ENCODE measurements at regions not wholly inside any gene's neighbourhood (a gene's known extent, or its start where the extent isn't known, plus 50 kb on each side); places are given as distances from the start of the nearest gene placed in this dataset.

GRCh38 chr13:81493144-81493543 lies 1152.2 kb upstream of the SPRY2 start:
- DNase-seq (ENCODE audit: low read depth, low spot score), result no peak
- POLR2A ChIA-PET, result no interaction called here
- CTCF ChIA-PET, result no interaction called here
- TF ChIP-seq, protein P1, sequence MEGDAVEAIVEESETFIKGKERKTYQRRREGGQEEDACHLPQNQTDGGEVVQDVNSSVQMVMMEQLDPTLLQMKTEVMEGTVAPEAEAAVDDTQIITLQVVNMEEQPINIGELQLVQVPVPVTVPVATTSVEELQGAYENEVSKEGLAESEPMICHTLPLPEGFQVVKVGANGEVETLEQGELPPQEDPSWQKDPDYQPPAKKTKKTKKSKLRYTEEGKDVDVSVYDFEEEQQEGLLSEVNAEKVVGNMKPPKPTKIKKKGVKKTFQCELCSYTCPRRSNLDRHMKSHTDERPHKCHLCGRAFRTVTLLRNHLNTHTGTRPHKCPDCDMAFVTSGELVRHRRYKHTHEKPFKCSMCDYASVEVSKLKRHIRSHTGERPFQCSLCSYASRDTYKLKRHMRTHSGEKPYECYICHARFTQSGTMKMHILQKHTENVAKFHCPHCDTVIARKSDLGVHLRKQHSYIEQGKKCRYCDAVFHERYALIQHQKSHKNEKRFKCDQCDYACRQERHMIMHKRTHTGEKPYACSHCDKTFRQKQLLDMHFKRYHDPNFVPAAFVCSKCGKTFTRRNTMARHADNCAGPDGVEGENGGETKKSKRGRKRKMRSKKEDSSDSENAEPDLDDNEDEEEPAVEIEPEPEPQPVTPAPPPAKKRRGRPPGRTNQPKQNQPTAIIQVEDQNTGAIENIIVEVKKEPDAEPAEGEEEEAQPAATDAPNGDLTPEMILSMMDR (IDR thresholded peaks at IDR 0.05; ENCODE audit: insufficient read depth, low read length, missing control alignments), result no peak
- no peak overlapping the region for H3K4me3 ChIP-seq (ENCODE audit: low read depth, low read length)

DNA sequence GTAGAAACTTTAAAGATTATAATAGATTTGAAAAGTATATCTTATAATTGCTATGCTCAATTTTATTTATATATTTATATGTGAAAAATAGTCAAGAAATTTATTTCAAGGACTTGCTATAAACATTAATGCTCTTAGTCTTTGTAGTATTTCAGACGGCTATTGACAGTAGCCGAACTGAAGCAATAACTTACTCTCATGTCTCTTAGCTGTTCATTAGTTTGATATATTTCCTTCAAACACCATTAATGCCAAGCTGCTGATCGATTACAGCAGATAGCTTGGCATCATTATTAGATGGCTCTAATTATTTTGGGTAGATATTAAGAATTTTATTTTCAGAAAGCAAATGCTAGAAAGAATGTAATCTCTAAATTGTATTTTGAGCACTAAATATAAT lies 1151.5 kb upstream of the SPRY2 start:
- CTCF ChIA-PET, result no interaction called here
- POLR2A ChIA-PET, result no interaction called here
- no peak overlapping the region for H3K4me3 ChIP-seq (ENCODE audit: low read depth, low read length)
- DNase-seq (ENCODE audit: low read depth, low spot score), result no peak
- TF ChIP-seq, protein P1 (IDR thresholded peaks at IDR 0.05; ENCODE audit: insufficient read depth, low read length, missing control alignments), result no peak

DNA sequence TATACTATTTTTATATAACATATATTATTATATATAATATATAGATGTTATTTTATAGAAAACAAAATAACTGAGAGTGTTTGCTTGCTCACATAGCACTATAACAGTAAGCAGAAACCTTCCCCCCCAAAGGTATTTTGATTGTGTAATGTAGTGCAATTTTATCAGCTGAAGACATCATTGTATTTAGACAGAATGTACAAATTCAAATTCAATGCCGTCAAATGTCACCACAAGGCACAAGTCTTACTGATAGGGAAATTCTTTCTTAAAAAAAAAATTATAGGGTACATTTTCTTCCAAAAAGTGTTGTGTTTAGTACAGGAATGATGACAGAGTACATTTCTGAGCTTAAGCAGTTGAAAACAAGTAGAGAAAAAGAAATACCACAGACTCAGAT lies 1147.1 kb upstream of the SPRY2 start:
- POLR2A ChIA-PET, result no interaction called here
- CTCF ChIA-PET, result no interaction called here
- TF ChIP-seq, protein P1 (IDR thresholded peaks at IDR 0.05; ENCODE audit: insufficient read depth, low read length, missing control alignments), result no peak
- no peak overlapping the region for H3K4me3 ChIP-seq (ENCODE audit: low read depth, low read length)
- no peak for DNase-seq (ENCODE audit: low read depth, low spot score)

DNA sequence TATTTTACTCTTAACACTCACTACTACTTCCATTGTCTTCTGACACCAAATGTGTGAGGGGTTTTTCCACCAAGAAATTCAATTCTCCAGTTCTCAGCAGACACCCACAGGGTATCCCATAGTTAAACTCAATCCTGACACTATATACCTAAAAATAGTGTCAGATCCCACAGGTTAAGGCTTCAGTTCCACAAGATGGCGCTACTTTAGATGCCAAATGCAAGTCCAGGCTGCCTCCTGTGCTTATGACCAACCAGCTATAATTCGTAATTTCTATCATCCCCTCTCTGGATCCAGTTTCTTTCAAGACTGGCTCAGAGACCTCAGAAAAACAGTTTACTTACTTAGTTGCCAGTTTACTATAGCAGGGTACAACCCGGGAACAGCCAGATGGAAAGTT lies 1146.2 kb upstream of the SPRY2 start:
- CTCF ChIA-PET, result no interaction called here
- DNase-seq (ENCODE audit: low read depth, low spot score), result no peak
- TF ChIP-seq, protein P1 (IDR thresholded peaks at IDR 0.05; ENCODE audit: insufficient read depth, low read length, missing control alignments), result no peak

GRCh38 chr13:81480634-81481033 lies 1139.7 kb upstream of the SPRY2 start:
- POLR2A ChIA-PET, result no interaction called here
- CTCF ChIA-PET, result no interaction called here
- H3K4me3 ChIP-seq (ENCODE audit: low read depth, low read length), result no peak overlapping the region
- DNase-seq (ENCODE audit: low read depth, low spot score), result no peak
- TF ChIP-seq, protein P1 (IDR thresholded peaks at IDR 0.05; ENCODE audit: insufficient read depth, low read length, missing control alignments), result no peak

More for the DNA sequence above, 1146.2 kb upstream of the SPRY2 start:
- no peak overlapping the region for H3K4me3 ChIP-seq (ENCODE audit: low read depth, low read length)
- POLR2A ChIA-PET, result no interaction called here

DNA sequence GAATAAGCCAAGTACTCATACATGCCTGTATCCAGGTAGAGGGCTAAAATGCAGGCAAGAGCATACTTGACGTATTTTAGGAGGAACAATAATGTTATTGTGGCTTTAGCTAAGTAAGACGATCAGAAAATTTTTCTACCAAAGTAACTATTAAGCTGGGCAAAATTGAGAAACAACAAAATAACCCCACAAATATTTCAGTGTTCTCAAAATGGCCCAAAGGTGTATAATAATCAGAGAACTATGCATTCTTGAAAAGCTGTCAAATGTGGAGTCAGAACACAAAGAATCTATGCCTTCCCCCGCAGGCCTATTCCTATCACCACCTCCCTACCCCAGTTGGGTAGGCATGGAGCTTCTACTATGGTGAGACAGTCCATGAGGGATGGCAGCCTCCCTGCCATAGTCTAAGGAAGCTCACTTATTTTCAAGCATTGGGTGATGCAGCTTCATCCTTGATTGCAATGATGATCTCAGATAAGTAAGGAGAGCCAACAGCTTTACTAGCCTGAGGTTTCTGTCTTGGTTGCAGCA lies 1132.5 kb upstream of the SPRY2 start:
- CTCF ChIA-PET, result no interaction called here
- no peak overlapping the region for H3K4me3 ChIP-seq (ENCODE audit: low read depth, low read length)
- TF ChIP-seq, protein P1 (IDR thresholded peaks at IDR 0.05; ENCODE audit: insufficient read depth, low read length, missing control alignments), result no peak
- DNase-seq (ENCODE audit: low read depth, low spot score), result no peak
- POLR2A ChIA-PET, result no interaction called here
